ENCODE measurements at regions not wholly inside any gene's neighbourhood (a gene's known extent, or its start where the extent isn't known, plus 50 kb on each side); places are given as distances from the start of the nearest gene placed in this dataset.

DNA sequence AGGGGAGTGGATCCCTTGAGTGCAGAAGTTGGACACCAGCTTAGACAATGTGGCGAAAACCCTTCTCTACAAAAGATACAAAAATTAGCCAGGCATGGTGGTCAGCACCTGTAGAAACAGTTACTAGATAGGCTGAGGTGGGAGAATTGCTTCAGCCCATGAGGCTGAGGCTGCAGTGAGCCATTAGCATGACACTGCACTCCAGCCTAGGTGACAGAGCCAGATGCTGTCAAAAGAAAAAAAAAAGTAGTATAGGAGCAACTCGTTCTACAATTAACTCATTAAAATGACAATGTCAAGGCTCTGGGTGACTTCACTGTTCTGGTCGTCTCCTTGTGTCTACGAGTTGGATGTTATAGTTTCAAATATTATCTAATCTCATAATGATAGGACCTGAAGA lies 370.6 kb upstream of the NCAM2 start:
- DNase-seq (ENCODE audit: low read depth, low spot score), result no peak

DNA sequence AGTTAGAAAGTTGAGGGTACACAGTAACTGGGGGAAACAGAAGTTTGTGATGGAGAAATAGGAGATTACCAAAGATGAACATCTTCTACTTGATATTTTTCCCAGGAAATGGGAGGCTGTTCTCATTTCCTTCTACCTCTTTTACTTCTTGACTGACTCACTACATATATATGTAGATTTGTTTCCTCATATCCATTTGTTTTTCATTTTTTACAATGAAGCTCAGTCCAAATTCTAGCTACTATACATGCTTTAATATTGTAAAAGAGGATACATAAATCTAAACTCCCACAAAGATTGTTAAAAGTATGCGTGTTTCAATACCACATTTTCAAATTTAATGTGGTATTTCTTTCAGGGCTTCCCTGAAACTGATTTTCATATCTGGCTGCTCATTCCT lies 366.6 kb upstream of the NCAM2 start:
- DNase-seq (ENCODE audit: low read depth, low spot score), result no peak

DNA sequence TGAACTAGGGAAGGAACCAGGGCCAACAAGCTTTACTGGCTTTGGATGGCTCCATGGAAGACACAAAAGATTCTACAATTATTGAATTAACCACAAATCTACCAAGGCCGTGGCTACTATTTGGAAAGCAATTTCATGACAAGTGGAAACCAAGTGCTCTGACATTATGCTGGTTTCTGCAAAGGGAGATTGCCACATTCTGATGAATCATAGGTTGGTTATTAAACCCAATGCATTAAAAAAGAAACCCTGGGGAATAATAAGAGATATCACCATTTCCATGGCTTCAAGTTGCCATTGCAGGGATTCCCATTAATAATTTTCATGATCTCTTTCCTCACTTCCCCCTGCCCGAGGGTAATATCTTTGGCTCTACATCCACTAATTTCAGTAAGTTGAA lies 359.2 kb upstream of the NCAM2 start:
- DNase-seq (ENCODE audit: low read depth, low spot score), result no peak

DNA sequence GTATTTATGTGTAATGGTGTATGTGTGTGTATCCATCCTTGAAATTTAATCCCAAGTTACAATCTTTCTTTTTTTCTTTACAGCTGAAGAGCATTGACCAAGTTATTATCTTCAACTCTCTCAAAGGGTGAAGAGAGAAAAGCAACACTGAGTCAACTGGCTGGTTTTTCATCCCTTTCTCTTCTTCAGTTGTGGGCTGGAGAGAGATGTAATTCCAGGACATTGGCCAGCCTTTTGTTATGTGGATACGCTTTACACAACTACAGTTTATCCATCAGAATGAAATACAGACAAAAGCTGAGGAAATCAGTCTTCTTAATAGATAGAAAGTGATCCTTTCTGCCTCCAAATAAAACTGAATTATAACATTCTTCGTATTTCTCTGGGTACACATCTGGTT lies 357.0 kb upstream of the NCAM2 start:
- no peak for DNase-seq (ENCODE audit: low read depth, low spot score)

DNA sequence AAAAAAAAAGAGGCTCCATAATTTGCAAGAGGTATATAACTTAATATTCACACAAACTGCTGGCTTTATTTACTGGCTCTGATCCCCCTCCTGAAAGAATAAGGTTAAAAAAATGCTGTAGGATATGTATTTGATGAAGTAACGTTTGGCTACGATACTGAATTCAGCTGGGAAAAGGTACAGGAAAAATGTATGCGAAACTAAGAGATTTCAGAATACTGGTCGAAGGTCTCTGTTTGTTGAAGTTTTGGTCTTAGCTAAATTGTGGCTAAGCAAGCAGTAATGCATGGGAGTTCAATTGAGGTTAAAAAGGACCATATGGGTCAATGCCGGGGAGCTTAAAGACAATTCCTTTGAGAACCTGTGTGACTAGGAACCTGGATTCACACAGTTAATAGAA lies 355.5 kb upstream of the NCAM2 start:
- DNase-seq (ENCODE audit: low read depth, low spot score), result no peak

DNA sequence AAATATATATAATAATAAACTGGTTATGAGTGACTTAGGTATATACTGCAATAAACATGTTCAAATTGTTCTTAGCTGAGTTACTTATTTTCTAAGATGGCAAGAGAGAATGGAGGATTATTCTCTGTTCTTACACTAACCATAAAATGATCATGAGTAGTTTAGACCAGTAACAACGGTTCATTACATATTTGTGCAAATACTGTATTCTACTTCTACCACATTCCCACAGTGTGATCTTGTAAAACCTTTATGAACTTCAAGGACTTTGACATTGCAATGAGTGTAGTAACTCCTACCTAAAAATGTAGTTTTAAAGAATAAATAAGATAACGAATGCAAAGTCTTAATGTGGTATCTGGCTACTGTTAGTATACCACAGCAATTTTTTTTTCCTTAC lies 353.7 kb upstream of the NCAM2 start:
- DNase-seq (ENCODE audit: low read depth, low spot score), result no peak

DNA sequence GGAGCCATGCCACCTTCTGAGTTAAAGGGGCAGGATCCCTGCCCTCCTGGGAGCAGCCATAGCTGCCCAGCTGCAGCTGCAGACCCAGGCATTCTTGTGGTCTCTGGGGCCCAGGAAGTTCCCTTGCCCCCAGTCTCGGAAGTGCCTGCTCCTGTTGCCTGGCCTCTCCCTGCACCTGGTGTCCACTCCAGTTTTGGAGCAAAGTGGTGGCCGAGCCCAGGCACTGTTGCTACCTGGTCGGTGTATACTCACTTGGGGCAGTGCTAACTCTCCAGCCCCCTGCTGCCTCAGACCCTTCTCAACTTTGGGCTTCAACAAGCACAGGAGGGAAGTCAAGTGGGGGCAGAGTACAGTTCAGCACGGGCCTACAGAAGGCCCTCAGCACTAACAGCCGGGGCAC lies 352.9 kb upstream of the NCAM2 start:
- no peak for DNase-seq (ENCODE audit: low read depth, low spot score)

DNA sequence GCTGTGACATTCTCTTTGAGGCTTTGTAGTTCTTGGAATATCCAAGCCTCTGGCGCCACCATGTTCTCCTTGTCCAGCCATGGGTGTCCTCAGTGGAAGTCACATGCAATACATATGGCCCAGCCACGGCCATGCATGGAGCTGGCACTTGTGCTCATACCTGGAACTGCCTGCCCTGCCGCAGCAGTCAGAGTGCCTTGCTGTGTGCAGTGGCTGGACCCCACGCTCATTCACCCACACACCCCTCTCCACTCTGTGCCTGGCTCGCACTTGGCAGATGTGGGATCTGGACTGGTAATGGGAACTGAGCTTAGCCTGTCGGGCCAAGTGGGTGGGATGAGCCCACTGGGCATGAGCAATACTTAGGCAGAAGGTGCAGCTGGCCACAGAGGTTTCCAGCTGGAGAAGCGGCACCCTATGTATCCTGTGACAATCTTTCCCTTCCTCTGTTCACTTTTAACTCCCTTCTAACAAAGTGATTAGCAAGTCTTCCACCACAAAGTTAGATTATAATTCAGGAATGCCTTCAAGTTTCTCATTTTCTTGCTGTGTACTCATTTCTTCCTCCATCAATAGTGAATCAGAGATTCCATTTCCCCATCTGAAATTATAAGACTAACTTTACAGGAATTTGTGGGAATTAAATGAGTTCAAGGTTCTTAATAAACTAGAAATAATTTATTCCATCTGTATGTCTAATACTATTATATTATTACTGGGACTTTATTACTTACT lies 351.6 kb upstream of the NCAM2 start:
- no peak for DNase-seq (ENCODE audit: low read depth, low spot score)

DNA sequence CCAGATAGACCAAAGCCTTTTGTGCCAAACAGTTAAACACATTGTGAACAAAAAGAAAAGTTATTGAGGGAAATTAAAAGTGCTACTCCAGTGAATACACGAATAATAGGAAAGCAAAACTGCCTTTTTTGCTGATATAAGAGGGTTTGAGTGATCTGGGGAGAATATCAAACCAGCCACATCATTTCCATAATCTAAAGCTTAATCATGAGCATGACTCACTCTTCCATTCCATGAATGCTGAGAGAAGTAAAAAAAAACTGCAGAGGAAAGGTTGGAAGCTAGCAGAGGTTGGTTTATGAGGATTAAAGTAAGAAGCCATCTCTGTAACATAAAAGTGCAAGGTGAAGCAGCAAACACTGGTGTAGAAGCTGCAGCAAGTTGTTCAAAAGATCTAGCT lies 350.6 kb upstream of the NCAM2 start:
- no peak for DNase-seq (ENCODE audit: low read depth, low spot score)

DNA sequence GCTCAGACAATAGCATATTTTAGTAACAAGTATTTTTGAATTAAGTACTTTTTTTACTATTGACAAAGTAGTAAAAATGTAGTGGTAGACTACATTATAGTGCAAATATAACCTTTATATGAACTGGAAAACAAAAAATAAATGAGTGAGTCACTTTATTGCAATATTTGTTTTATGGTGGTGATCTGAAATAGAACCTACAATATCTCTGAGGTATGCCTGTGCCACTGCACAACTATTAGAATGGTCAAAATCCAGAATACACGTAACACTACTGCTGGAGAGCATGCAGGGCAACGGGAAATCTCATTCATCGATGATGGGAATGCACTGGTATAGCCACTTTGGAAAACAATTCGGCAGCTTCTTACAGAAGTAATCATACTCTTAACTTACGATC lies 349.0 kb upstream of the NCAM2 start:
- DNase-seq (ENCODE audit: low read depth, low spot score), result no peak

DNA sequence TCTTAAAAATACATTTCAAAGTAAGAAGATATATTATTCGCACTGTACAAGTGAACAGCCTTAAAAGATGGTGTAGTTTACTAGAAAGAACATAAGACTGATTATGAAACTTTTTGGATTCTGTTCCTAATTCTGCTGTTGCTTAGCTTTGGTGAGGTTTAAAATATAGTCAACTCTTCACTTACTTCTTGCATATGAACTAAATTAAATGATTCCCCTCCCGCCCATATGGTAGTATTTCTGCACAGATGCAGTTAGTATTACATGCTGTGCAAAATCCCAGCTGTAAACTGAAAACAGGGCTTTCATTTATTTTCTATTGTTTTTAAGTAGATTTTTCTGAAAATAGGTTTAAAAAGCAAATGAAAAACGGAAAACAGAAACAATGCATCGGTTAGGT lies 345.4 kb upstream of the NCAM2 start:
- no peak for DNase-seq (ENCODE audit: low read depth, low spot score)

DNA sequence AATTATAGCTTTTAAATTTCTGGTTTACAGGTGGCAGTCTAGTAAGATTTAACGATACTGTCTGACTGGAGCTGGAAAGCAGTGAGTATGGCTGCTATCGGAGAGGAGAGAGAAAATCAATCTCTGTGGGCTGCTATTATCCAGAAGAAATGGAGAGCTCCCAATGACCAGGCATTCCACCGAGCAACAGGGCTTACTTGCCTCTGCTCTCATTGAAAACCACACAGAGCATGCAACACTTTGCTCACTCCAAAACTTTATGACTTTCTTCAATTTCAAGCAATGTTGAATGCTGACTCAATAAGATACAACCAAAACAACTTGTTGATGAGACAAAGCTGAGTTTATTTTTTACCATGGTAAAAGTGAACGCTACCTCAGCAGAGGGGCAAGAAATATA lies 337.0 kb upstream of the NCAM2 start:
- DNase-seq (ENCODE audit: low read depth, low spot score), result no peak

DNA sequence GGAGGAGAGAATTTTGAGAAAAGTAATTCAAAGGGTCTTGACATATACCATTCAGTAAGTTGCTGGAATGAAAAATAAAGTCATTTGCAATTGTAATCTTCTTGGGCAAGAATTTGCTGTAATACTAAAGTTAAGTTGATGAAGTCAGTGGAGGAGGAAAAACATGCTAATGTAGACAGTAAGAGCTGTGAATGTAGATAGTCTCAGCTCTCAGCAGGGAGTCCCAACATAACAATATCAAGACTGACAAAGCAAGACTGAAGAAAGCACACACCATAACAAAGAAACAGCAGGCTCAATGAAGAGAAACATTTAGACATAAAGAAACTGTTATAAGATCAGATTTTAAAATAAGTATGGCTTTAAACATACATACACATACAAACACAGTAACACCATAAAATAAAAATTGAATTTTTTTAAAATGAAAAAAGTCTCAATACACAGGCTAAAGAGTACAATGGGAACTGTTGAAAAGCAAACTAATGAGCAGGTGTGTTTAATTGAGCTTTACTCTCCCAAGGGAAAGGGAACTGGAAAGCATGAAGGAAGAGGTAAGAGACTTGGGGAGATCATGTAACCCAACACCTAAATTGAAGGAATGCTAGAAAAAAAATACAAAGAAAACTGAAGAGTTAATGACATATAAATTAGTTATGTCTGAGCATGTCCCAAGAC lies 336.3 kb upstream of the NCAM2 start:
- DNase-seq (ENCODE audit: low read depth, low spot score), result no peak

DNA sequence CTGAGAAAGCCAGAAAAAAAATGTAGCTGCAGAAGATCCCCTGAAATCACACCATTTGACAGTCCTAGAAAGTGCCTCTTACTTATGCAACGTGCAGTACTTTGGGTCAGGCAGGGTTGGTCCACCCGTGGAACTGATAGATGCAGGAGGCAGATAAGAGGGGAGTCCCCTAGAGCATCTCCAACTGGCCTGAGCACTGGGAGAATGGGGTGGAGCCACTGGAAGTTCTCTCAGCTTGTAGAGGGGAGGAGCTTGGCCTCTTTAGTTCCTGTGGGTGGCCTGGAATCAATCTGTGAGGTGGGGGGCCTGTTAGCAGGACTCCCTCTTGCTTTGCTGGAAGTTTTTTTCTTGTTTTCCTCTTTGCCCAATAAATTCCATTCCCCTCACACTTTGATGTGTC lies 335.7 kb upstream of the NCAM2 start:
- DNase-seq (ENCODE audit: low read depth, low spot score), result no peak

DNA sequence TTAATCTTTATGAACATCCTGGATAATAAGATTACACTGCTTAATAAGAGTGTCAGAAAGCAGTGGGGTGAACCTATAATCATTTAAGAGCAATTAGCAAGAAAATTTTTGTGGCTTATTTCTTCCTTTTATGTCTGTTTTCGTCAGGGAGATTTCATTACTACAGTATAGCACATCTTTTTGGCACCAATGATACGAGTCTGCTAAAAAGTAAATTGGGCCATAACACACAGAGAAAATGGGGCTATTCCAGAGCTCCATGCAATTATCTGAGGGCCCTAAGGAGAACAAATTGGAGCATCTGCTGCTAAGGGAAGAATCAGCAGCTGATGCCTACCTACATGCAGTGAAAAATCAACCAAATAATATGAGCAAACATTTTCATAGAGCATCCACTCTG lies 330.3 kb upstream of the NCAM2 start:
- DNase-seq (ENCODE audit: low read depth, low spot score), result no peak

DNA sequence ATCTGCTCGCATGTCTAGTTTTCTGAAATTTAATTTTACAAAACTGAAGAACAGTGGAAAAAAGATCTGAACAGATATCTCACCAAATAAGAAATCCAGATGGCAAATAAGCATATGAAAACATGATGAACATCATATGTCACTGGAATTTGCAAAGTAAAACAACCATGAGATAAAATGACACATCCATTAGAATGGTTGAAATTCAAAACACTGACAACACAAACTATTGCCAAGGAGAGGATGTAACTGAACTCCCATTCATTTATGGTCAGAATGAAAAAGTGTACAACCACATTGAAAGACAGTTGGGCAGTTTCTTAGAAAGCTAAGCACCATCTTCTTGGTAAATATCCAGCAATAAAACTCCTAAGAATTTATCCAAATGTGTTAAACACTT lies 312.7 kb upstream of the NCAM2 start:
- no peak for DNase-seq (ENCODE audit: low read depth, low spot score)

DNA sequence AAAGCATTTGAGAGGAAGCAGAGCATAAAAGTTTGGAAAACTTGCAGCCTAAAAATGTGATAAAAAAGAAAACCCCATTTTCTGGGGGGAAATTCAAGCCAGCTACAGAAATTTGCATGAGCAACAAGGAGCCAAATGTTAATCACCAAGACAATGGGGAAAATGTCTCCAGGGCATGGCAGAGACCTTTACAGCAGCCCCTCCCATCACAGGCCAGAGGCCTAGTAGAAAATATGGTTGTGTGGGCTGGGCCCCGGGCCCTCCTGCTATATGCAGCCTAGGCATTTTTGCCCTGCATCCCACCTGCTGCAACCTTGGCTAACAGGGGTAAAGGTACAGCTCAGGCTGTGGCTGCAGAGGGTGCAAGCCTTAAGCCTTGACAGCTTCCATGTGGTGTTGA lies 299.6 kb upstream of the NCAM2 start:
- no peak for DNase-seq (ENCODE audit: low read depth, low spot score)

DNA sequence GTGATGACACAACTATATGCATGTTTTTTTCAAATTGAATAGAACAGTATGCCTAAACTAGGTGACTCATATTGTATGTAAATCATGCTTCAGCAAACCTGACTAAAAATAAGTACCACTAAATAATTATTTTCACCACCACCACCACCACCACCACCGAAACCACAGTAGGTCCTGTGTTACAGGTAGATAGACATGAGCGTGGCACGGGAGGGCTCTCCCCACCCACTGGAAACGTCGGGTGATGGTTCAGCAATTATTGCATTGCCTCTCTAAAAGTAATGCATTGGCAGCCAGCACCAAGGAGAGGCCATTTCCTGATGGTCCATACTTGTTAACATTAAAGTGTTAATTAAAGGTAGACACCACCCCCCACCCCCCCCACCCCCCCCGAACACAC lies 297.0 kb upstream of the NCAM2 start:
- no peak for DNase-seq (ENCODE audit: low read depth, low spot score)

DNA sequence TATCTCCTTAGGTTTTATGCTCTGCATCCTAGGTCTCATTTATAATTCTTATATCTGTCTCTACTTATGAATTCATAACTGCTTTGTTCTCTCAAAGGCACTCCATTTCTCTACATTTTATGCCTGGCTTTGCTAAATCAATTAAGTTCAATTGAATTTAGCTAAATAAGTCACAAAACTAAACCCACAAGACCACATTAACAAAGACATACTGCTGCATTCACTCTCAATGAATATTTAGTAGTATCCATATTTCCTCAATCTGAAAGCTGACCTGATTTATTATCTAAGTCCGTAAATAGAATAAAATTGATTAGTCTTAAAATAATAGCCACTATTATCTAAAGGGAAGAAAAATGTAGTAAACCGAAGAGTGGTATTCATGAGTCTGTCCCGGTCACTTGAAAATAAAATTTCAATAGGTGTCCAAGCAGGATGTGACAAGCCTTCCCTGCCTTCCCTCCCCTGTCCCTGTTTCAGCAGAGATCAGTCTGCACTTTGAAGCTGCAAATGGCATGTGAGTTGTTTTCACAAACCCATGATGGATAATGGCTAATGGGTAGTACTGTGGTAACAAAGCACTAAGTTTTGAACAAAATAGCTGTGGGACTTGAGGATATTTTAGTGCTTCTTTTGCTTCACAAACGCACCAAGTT lies 295.0 kb upstream of the NCAM2 start:
- DNase-seq (ENCODE audit: low read depth, low spot score), result no peak

DNA sequence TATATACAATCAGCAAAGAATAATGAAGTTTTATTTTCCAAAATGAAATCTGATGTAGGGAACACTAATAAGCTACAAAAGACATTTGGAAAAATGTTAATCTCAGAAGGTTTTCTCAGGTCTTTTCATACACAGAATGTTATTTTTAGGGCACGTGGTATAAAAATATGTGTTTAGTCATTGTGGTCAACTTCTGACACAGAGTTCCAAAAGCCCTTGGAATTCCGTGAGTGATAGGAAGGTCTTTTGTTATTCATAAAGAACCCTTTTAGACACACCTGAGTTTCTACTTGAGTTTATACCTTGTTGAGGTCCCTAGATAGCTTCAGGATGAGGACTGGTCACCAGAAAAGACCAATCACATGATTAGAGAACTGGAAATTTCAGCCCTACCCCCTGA lies 277.6 kb upstream of the NCAM2 start:
- DNase-seq (ENCODE audit: low read depth, low spot score), result no peak

DNA sequence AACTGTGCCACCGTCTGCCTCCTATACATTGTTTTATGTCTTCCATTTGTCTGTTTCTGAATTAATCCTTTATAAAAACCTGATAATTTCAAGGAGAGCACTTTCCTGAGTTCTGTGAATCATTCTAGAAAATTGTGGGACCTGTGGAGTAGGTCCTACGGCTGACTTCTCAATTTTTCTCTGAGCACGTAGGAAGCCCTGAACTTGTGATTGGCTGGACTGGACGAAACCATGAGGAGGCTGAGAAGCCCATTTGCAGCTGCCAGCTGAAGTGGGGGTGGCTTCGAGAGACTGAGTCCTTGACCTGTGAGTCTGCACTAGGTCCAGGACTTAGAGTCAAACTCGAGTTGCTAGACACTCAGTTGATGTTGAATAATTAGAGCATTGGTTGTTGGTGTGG lies 277.1 kb upstream of the NCAM2 start:
- no peak for DNase-seq (ENCODE audit: low read depth, low spot score)

DNA sequence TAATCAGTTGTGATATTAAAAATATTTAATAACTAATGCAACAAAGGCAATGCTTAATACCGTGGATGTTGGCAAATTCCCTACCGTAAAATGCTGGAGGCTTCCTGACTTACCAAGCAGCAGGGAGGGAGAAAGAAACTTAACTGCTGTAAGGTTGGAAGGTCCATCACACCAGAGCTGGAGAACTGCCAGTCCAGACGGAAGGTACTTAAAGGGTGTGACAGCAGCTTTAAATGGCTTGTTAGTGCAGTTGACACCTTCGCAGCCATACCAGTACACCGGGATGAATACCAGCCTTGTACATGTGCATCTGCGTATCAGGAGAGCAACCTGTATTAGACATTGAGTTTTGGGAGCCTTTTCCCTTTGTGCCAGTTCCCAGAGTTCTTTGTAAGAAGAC lies 269.5 kb upstream of the NCAM2 start:
- DNase-seq (ENCODE audit: low read depth, low spot score), result no peak

DNA sequence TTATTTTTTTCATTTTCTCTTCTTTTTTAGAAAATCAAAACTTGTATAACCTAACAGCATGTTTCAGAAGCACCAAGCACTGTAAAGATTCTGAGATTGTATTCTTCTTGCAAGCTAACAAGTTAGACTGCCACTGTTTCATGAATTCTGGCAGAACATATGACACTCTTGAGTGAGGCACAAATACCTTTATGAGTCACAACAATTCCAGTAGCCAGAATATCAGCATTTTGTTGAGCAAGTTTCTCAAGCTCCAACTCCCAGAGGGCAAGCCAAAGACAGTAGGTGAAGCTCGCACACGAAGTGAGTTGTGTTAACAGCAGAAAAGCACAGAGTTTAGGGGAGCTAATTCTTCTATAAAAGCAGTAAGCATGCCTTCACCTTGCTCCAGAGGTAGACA lies 268.8 kb upstream of the NCAM2 start:
- DNase-seq (ENCODE audit: low read depth, low spot score), result no peak
